Stimulated activated effector memory CD8-positive, alpha-beta T cell treated with anti-CD3 and anti-CD28 coated beads, Interleukin-12 subunit alpha, Interleukin-12 subunit beta, amount 100 ng/mL, for 72 hours (primary cell): ENCODE measurements at regions not wholly inside any gene's neighbourhood (a gene's known extent, or its start where the extent isn't known, plus 50 kb on each side); places are given as distances from the start of the nearest gene placed in this dataset.
"Not testable (repeated sequence)": the region's sequence is repeated elsewhere in the genome, so short reads cannot be mapped to it uniquely, and the experiment has no call there.

ENCODE experiments used
- ATAC-seq: fragments of 150-1000 bp; cut with Tn5 transposase; 2 replicates; pipeline ENCODE4 v1.10.0; 2021
- DNase-seq, 2 donors: peaks; one replicate each; pipeline ENCODE4 v3.0.0; 2021 to 2022; ENCODE audit warnings: low spot score in 2 of 2
- H3K27ac Mint-ChIP-seq: one replicate; pipeline ENCODE4 v1.8.0; 2022; ENCODE audit warnings: mild to moderate bottlenecking, mixed read lengths
- H3K36me3 Mint-ChIP-seq: one replicate; pipeline ENCODE4 v1.8.0; 2022; ENCODE audit warnings: mild to moderate bottlenecking, mixed read lengths
- H3K4me1 Mint-ChIP-seq: one replicate; pipeline ENCODE4 v1.8.0; 2022; ENCODE audit warnings: mixed read lengths
- H3K4me3 Mint-ChIP-seq: one replicate; pipeline ENCODE4 v1.8.0; 2022; ENCODE audit warnings: mild to moderate bottlenecking, mixed read lengths
- H3K9me3 Mint-ChIP-seq: one replicate; pipeline ENCODE4 v1.8.0; 2022; ENCODE audit warnings: mixed read lengths

GRCh38 chr2:57656198-57656597 lies 390.4 kb upstream of the VRK2 start:
- ATAC-seq (no peak), DNase-seq (no peak)
- Mint-ChIP-seq H3K9me3 (peaks cover 10% of the 10 kb centered on the region), H3K4me3 (no peak overlapping the region), H3K27ac (no peak overlapping the region), H3K4me1 (no peaks in the 10 kb centered on the region), H3K36me3 (no peaks in the 10 kb centered on the region)

DNA sequence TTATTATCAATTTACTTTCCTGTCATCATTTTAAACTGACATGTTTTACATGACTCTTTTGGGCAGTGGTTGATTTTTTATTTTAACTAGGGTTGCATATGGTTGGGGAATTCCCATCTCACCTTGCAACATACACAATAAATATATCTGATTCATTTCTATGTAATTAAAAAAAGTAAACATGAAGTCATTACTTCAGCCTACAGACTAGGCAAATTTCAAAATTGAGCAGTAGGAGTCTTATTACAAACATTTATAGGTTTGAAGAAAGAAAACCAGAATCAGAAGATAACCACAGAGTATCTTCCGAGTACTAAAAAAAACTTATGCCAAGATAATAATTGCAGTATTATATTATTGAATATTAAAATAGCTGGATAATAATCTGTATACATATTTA lies 377.0 kb upstream of the VRK2 start:
- Mint-ChIP-seq H3K36me3 (no peaks in the 10 kb centered on the region), H3K9me3 (no peaks in the 10 kb centered on the region), H3K4me1 (no peaks in the 10 kb centered on the region), H3K27ac (no peak overlapping the region), H3K4me3 (no peak overlapping the region)
- DNase-seq: no peak
- ATAC-seq: no peak

DNA sequence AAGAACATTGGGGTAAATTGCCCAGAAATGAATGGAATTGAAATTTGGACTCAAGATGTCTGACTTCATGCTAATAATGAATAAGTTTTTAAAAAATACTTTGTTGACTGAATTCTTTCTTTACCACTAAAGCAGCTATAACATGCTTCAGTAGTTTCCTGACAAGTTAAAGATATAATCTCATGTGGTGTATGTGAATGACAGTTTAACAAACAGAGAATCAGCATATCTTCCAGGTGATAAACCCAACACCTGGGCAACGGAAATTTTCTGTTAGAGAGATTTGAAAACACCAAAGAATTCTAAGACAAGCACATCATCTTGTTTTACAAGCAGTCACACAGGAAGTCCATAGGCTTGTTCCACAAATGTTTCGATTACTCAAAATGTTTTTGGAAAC lies 372.6 kb upstream of the VRK2 start:
- no peaks in the 10 kb centered on the region for H3K36me3 Mint-ChIP-seq
- DNase-seq: no peak

GRCh38 chr2:57674743-57675142 lies 371.9 kb upstream of the VRK2 start:
- Mint-ChIP-seq H3K4me3 (no peak overlapping the region), H3K27ac (no peak overlapping the region), H3K36me3 (no peaks in the 10 kb centered on the region), H3K4me1 (no peaks in the 10 kb centered on the region), H3K9me3 (no peaks in the 10 kb centered on the region)
- ATAC-seq: no peak
- DNase-seq: no peak

More for the DNA sequence above, 372.6 kb upstream of the VRK2 start:
- Mint-ChIP-seq H3K4me1 (no peaks in the 10 kb centered on the region), H3K27ac (no peak overlapping the region), H3K4me3 (no peak overlapping the region), H3K9me3 (no peaks in the 10 kb centered on the region)
- no peak for ATAC-seq

DNA sequence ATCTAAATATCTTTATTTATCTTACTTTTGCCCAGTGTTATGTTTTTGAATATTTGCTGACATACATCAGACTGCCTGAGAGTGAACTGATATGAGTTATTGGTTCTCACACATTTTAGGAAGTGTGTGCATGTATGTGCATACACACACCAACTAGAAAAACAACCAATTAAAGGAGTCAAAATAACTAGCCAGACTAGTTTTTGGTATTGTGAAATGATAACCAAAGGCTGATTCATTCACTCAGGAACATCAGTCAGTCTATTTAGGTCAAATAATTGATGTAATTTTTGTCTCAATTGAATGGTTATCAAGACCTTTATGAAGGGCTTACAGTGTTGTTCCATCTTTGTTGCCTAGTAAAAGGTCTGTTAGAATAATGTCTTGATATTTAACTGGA lies 369.3 kb upstream of the VRK2 start:
- no peaks in the 10 kb centered on the region for H3K4me1 Mint-ChIP-seq
- H3K4me3 Mint-ChIP-seq: no peak overlapping the region
- no peak for DNase-seq
- no peaks in the 10 kb centered on the region for H3K36me3 Mint-ChIP-seq
- H3K27ac Mint-ChIP-seq: no peak overlapping the region
- no peaks in the 10 kb centered on the region for H3K9me3 Mint-ChIP-seq
- no peak for ATAC-seq

GRCh38 chr2:57681650-57682049 lies 365.0 kb upstream of the VRK2 start:
- Mint-ChIP-seq H3K36me3 (no peaks in the 10 kb centered on the region), H3K27ac (no peak overlapping the region), H3K4me3 (no peak overlapping the region), H3K9me3 (peaks cover 6% of the 10 kb centered on the region), H3K4me1 (no peaks in the 10 kb centered on the region)
- no peak for ATAC-seq
- DNase-seq: no peak

GRCh38 chr2:57685032-57685431 lies 361.6 kb upstream of the VRK2 start:
- no peaks in the 10 kb centered on the region for H3K4me1 Mint-ChIP-seq

DNA sequence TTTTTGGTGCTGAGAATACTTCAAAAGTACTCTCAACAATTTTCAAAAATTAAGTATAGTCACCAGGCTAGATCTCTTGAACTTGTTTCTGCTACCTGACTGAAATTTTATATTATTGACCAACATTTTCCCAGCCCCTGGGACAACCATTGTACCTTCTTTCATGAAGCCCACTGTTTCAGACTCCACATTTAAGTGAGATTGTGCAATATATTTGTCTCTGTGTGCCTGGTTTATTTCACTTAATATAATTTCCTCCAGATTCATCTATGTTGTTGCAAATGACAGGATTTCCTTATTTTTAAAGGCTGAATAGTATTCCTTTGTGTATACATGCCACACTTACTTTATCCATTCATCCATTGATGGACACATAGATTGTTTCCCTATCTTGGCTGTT lies 354.2 kb upstream of the VRK2 start:
- H3K27ac Mint-ChIP-seq: no peak overlapping the region
- no peaks in the 10 kb centered on the region for H3K4me1 Mint-ChIP-seq
- no peak for ATAC-seq
- no peak overlapping the region for H3K4me3 Mint-ChIP-seq
- no peak for DNase-seq
- H3K9me3 Mint-ChIP-seq: peaks cover 23% of the 10 kb centered on the region
- H3K36me3 Mint-ChIP-seq: no peaks in the 10 kb centered on the region

More at GRCh38 chr2:57685032-57685431, 361.6 kb upstream of the VRK2 start:
- Mint-ChIP-seq H3K9me3 (peaks cover 18% of the 10 kb centered on the region), H3K36me3 (no peaks in the 10 kb centered on the region), H3K27ac (no peak overlapping the region), H3K4me3 (no peak overlapping the region)
- ATAC-seq: no peak
- DNase-seq: no peak

- H3K4me1 Mint-ChIP-seq: no peaks in the 10 kb centered on the region
- H3K36me3 Mint-ChIP-seq: no peaks in the 10 kb centered on the region
- H3K4me3 Mint-ChIP-seq: no peak overlapping the region
- peaks cover 22% of the 10 kb centered on the region for H3K9me3 Mint-ChIP-seq
- ATAC-seq (no peak), DNase-seq (no peak)
- H3K27ac Mint-ChIP-seq: no peak overlapping the region
These were observed 353.4 kb upstream of the VRK2 start for GRCh38 chr2:57693177-57693576.

- no peak overlapping the region for H3K4me3 Mint-ChIP-seq
- peaks cover 18% of the 10 kb centered on the region for H3K9me3 Mint-ChIP-seq
- no peaks in the 10 kb centered on the region for H3K36me3 Mint-ChIP-seq
- DNase-seq (no peak), ATAC-seq (no peak)
- H3K4me1 Mint-ChIP-seq: no peaks in the 10 kb centered on the region
- no peak overlapping the region for H3K27ac Mint-ChIP-seq
These were observed 352.6 kb upstream of the VRK2 start for GRCh38 chr2:57693965-57694364.

GRCh38 chr2:57696016-57696415 lies 350.6 kb upstream of the VRK2 start:
- ATAC-seq: no peak
- no peak overlapping the region for H3K27ac Mint-ChIP-seq
- H3K4me1 Mint-ChIP-seq: no peaks in the 10 kb centered on the region
- no peak overlapping the region for H3K4me3 Mint-ChIP-seq
- peaks cover 9% of the 10 kb centered on the region for H3K9me3 Mint-ChIP-seq
- no peak for DNase-seq
- no peaks in the 10 kb centered on the region for H3K36me3 Mint-ChIP-seq

DNA sequence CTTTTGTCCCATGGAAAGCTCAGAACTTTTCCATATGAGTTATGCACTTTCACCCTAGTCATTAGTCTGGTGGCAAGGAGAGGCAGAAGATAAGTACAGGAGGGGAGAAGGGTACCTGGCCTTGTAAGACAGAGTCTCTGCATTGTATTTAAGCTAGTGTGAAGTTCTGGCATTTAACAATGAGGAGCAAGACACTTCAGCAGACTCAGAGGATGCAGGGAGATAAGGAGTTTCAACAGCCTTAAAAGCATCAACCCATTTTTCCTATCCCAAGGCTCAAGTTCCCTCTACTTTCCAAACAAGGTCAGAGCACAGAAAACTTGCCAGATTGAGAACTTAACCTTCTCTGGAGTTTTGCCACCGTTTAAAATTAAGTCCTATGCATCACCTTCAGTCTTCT lies 348.2 kb upstream of the VRK2 start:
- H3K27ac Mint-ChIP-seq: no peak overlapping the region
- H3K9me3 Mint-ChIP-seq: no peaks in the 10 kb centered on the region
- no peak overlapping the region for H3K4me3 Mint-ChIP-seq
- no peak for ATAC-seq
- no peaks in the 10 kb centered on the region for H3K36me3 Mint-ChIP-seq
- no peaks in the 10 kb centered on the region for H3K4me1 Mint-ChIP-seq
- DNase-seq: no peak

DNA sequence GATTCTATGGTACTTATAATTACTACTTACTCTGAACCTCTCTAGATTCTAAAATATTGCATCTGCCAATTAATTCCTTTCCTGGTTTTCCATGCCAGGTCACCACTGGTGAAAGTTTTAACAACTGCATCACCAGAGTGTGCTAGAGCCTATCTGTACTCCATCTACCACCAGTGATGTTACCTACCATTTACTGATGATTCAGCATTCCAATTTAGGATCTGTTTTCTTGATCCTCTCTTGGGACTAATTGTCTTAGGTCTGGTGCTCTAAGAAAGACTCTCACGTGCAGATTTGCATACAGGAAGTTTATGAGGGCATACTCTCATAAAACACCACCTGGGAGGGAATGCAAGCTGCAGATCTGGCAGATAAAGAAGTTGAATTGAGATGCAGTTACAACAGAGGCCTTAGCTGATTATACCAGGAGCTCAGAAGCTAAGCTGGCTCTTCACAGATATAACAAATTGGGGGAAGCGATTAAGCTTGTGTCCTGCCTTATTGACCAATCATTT lies 347.6 kb upstream of the VRK2 start:
- ATAC-seq (no peak), DNase-seq (no peak)
- Mint-ChIP-seq H3K9me3 (no peaks in the 10 kb centered on the region), H3K36me3 (no peaks in the 10 kb centered on the region), H3K4me1 (no peaks in the 10 kb centered on the region), H3K27ac (no peak overlapping the region), H3K4me3 (no peak overlapping the region)

- no peak for DNase-seq
- Mint-ChIP-seq H3K4me1 (no peaks in the 10 kb centered on the region), H3K36me3 (no peaks in the 10 kb centered on the region), H3K4me3 (no peak overlapping the region), H3K27ac (no peak overlapping the region), H3K9me3 (no peaks in the 10 kb centered on the region)
- ATAC-seq: no peak
These were observed 345.2 kb upstream of the VRK2 start for GRCh38 chr2:57701391-57701791.

- ATAC-seq: no peak
- no peaks in the 10 kb centered on the region for H3K36me3 Mint-ChIP-seq
- H3K9me3 Mint-ChIP-seq: no peaks in the 10 kb centered on the region
- H3K4me1 Mint-ChIP-seq: no peaks in the 10 kb centered on the region
- no peak overlapping the region for H3K4me3 Mint-ChIP-seq
- H3K27ac Mint-ChIP-seq: no peak overlapping the region
- DNase-seq: no peak
These were observed 343.2 kb upstream of the VRK2 start for GRCh38 chr2:57703407-57703806.

GRCh38 chr2:57707794-57708193 lies 338.8 kb upstream of the VRK2 start:
- not testable (repeated sequence) for H3K27ac Mint-ChIP-seq, H3K4me3 Mint-ChIP-seq, H3K9me3 Mint-ChIP-seq, ATAC-seq, H3K4me1 Mint-ChIP-seq, DNase-seq, H3K36me3 Mint-ChIP-seq

DNA sequence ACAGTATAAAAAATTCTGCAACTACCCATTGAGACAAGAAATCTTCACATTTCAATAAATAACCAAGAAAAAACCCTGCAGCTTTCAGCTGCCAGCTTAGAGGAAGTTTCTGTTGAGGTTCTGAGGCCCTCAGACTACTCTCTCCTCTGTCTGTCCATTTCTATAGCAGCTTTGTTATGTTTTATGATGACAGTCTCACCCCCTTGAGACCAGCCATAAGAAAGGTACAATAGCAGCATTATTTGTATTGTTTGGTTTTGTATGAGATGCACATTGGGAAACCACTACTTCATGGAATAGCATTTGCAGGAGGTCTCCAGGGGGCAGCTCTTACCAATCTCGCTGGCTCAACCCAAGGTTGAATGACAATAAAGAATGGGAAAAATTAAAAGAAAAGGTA lies 334.6 kb upstream of the VRK2 start:
- DNase-seq: no peak
- ATAC-seq: no peak
- no peaks in the 10 kb centered on the region for H3K4me1 Mint-ChIP-seq
- no peak overlapping the region for H3K4me3 Mint-ChIP-seq
- H3K27ac Mint-ChIP-seq: no peak overlapping the region
- H3K36me3 Mint-ChIP-seq: no peaks in the 10 kb centered on the region
- H3K9me3 Mint-ChIP-seq: peaks cover 2% of the 10 kb centered on the region
